Ishikawa (cell line): ENCODE measurements at regions not wholly inside any gene's neighbourhood (a gene's known extent, or its start where the extent isn't known, plus 50 kb on each side); places are given as distances from the start of the nearest gene placed in this dataset.

Source experiments
- FOXM1 ChIP-seq: IDR thresholded peaks from 2 replicates; pipeline ENCODE4 v1.6.1; 2012; ENCODE audit warnings: low read depth, borderline replicate concordance
- TAF1 ChIP-seq: IDR thresholded peaks from 2 replicates; pipeline ENCODE4 v1.6.1; 2012; ENCODE audit warnings: low read depth, mild to moderate bottlenecking
- USF1 ChIP-seq: IDR thresholded peaks from 2 replicates; pipeline ENCODE4 v1.6.1; 2012

- TF ChIP-seq USF1, result no peak
- no peak for TF ChIP-seq FOXM1
- no peak for TF ChIP-seq TAF1
Measured at GRCh38 chr19:31104451-31104850, 244.8 kb downstream of the TSHZ3 start.
